IPS DF 19.7 (cell line): ENCODE measurements at regions not wholly inside any gene's neighbourhood (a gene's known extent, or its start where the extent isn't known, plus 50 kb on each side); places are given as distances from the start of the nearest gene placed in this dataset.

Experiments
- DNase-seq: peaks from one replicate; pipeline ENCODE4 v3.0.0-alpha.2; 2013; ENCODE audit warnings: low read depth, low spot score

DNA sequence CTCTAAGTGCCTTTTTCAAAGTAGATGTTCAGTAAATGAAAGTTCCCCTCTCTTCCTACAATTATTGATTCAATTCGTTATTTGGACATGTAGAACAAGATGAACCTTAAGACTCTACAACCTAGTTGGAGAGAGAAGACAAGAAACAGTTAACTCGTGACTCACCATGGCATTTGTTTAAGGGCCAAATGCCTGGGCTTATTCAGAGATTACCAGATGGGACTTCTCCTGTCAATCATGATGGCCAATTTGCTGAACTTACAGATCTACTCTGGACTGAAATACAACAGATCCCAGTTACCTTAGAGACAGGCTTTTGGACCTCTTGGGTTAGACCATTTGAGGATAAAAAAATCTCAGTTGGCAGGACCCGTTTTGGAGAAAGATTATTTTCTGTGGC lies 93.5 kb downstream of the C1orf94 start:
- no peak for DNase-seq

DNA sequence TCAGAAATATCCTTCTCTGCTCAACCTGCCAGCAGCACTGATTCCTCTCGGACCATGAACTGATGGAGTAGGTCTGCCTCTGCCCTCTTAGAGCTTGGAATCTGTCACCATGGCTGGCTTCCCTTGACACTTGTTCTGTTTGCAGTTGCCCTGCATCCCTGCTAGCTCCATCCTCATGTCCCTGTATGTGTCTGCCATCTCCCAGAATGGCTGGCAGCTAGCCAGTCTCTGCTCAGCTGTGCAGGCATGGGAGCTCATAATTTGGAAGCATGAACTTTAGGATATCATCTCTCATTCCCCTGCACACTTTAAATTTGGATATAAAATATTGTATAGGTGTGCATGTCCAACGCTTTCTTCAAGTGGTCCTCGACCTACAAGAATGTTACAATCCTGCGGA lies 95.4 kb downstream of the C1orf94 start:
- no peak for DNase-seq

GRCh38 chr1:34275150-34275549 lies 98.4 kb downstream of the C1orf94 start:
- no peak for DNase-seq

- no peak for DNase-seq
Measured at GRCh38 chr1:34276606-34277005, 99.9 kb downstream of the C1orf94 start.

DNA sequence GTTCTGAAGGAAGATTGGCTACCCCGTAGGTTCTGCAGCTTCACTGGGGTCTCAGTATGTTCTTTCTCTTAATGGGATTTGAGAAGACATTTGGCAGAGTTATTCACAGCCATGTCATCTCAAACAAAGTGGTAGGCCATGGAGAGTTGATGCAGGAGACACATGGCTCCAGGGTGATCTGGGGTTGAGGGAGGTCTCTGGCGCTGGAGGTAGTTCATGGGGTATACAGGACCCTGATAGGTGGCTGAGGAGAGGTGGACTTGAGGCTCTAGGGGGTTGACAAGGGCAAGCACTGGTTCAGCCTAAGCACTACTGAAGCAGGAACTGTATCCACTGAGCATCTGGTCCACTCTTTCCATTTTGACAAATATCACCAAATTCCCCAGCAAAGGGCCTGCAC lies 100.4 kb downstream of the C1orf94 start:
- DNase-seq, result no peak

DNA sequence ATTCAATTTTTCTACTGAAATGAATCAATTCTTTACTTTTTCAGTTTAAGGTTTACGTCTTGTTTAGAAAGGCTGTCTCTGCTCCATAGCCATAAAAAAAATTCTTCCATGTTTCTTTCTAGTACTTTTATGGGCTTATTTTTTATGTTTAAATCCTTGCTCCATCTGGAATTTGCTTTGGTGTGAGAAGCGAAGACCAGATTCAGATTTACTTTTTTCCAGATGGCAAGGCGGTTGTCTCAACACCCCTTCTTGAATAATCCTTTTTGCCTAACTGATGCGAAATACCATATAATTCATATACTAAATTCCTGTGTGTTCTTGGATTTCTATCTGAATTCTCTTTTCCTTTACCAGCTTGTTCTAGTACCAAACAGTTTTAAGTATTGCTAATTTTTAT lies 101.5 kb downstream of the C1orf94 start:
- no peak for DNase-seq

GRCh38 chr1:34279971-34280370 lies 103.3 kb downstream of the C1orf94 start:
- DNase-seq, result no peak

DNA sequence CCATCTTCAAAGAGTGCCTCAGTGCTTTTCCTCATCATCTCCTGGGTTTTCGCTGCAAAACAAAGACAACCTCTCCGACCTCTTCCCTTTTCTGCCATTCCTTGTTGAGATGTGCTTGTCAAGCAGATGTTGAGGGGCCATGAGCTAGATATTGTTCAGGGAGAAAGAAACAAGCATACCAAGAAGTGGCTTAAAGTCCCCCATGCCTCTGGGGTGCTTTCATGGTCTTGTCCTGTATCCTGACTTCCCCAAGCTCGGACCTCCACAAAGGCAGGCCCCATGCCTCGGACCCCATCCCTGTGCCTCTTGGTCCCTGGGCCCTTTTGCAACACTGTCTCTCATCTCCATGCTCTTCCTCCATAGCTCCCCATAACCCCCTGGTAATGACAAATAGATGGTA lies 103.8 kb downstream of the C1orf94 start:
- no peak for DNase-seq

DNA sequence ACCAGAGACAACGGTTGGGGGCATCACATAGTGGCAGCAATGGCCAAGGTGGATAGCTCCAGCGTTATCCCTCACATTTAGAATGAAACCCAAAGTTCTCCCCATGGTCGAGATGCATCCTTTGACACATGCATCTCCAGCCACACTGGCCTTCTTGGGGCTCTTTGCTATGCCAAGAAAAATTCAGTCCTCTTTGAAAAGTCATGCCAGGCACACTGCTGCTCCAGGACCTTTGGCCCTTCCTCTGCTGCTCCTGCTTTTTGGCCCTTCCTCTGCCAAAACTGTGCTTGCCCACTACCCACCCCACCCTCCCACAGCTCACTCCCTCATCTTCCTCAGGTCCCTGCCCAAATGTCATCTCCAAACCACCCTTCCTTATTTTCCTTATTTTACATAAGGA lies 106.4 kb downstream of the C1orf94 start:
- no peak for DNase-seq

GRCh38 chr1:34286511-34286910 lies 109.8 kb downstream of the C1orf94 start:
- DNase-seq, result no peak

DNA sequence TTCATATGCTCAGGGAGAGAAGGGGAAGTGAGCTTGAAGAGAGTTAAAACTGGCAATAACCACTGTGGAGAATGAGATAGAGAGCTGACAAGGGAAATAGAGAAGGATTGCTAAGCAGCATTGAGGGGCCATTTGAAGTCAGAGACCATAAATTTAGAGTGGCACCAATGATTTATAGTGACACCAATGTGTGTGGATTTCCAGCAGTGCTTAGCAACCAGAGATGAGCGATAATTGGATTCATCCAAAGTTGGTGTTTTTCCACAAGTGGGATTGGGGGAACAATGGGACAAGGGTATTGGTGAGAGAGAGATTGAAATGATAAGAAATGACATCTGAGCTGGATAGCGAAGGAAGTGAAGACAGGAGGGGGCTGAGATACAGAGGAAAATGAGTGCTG lies 114.1 kb downstream of the C1orf94 start:
- no peak for DNase-seq

DNA sequence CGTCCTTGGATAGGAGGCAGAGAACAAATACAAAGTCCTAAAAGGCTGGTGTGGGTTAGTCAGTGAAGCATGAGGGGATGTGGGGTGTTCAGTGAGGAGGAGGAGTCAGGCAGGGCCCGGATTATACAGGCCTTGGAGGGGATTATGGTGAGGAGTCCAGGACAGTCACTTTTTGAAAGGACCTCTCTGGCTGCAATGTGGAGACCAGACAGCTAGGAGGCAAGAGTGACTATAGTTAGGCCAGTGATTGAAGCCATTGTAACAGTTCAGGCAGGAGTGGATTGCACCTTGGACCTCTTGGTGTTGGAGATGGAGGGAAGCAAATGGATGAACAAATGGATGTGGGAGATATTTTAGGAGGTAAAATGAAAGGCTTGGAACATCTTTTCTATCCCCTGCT lies 115.8 kb downstream of the C1orf94 start:
- no peak for DNase-seq

DNA sequence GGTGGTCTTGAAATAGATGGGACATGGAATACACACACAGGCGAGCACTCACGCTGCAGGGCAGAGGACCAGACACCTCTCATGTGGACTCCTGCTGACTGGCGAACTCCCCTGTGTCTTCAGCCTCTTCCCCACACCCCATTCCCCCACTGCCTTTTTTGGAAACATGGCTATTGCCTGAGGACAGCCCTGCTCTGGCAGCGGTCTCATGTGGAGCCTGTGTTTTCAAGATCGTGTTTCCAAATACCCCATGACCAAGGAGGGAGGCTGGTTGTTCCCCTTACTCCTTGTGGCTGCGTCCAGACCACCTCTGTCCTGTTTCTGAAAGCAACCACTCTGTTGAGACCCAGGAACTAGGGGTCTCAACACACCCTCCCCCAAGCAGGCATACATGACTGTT lies 119.4 kb downstream of the C1orf94 start:
- DNase-seq, result no peak

DNA sequence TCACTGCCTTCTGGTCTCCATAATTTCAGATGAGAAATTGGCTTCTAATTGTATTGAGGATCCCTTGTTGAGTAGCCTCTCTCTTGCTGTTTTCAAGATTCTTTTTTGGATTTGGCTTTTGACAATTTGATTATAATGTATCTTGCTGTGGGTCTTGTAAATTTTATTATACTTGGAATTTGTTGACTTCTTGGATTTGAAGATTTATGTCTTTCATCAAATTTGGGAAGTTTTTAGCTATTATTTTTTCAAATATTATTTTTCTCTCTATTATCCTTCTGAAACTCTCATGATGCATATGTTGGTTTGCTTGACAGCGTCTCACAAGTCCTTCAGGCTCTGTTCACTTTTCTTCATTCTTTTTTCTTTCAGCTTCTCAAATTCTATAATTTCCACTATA lies 126.1 kb downstream of the C1orf94 start:
- DNase-seq, result no peak

GRCh38 chr1:34303218-34303617 lies 126.5 kb downstream of the C1orf94 start:
- no peak for DNase-seq

DNA sequence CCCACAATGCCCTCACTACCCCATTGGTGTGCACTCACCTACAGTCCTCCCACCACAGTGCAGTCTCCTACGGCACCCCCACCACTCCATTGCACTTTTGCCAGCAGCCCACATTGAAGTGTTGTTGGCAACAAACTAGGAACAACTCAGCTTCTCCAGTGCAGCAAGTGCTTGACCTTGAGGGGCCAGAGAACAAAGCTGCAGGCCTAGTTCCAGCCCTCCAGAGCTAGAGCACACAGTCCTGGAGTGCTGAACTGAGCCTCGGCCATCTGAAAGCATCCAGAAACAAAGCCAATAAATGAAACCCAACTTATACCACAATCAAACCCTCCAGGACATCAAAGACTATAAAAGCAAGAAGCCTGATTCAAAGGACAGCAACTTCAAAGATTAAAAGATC lies 129.9 kb downstream of the C1orf94 start:
- no peak for DNase-seq

DNA sequence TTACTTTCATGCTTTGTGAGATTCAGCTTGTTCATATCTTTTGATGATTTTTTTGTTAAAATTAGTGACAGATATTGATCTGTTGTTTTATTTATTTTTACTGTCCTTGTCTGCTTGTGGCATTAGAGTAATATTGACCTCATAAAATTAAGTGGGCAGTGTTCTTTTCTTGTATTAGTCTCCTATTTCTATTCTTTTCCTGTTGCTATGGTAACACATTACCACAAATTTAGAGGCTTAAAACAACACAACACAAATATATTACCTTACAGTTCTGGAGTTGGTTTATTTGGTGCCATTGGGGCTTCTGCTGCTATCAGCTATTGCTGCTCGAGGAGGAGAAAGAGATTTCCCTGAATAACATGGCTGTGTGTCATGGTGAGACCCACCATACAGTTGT lies 135.7 kb downstream of the C1orf94 start:
- DNase-seq, result no peak

DNA sequence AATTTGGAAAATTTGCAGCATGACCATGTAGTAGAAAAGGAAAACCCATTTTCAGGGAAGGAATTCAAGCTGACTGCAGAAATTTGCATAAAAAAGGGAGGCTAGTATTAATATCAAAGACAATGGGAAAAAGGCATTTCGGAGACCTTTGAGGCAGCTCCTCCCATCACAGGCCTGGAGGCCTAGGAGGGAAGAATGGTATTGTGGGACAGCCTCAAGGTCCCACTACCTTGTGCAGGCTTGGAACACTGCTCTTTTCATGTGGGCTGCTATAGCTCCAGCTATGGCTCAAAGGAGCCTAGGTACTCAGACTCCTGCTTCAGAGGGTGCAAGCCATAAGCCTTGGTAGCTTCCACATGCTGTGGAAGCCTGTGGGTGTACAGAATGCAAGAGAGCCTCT lies 139.3 kb downstream of the C1orf94 start:
- no peak for DNase-seq

- DNase-seq, result no peak
Measured at GRCh38 chr1:34316773-34317172, 140.1 kb downstream of the C1orf94 start.

DNA sequence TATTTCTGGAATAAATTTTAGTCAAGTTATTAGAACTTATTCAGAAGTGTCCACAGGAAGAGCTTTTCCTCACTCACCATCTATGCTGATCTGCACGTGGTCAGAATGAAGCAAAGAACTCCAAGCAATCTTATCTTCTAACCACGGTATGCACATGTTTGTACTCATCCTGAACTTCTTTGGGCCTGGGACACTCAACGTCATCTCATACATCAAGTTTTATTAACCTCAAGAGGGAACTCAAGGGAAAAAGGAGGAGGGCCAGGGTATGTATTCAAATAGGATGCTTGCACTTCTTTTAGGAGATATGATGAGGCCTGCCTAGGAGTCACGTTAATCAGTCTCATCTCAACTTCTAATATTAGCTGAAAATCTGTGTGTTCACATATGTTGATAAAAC lies 142.5 kb downstream of the C1orf94 start:
- DNase-seq, result no peak

- DNase-seq, result no peak
Measured at GRCh38 chr1:34320053-34320669, 143.5 kb downstream of the C1orf94 start.

DNA sequence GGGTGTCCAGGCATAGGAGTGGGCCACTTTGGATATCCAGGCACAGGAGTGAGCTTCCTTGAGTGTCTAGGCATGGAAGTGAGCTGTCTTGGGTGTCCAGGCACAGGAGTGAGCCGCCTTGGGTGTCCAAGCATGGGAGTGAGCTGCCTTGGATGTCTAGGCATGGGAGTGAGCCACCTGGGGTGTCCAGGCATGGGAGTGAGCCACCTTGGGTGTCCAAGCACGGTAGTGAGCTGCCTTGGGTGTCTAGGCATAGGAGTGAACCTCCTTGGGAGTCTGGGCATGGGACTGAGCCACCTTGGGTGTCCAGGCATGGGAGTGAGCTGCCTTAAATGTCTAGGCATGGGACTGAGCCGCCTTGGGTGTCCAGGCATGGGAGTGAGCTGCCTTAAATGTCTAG lies 146.3 kb downstream of the C1orf94 start:
- DNase-seq, result no peak

- no peak for DNase-seq
Measured at GRCh38 chr1:34324879-34325440, 148.3 kb downstream of the C1orf94 start.

DNA sequence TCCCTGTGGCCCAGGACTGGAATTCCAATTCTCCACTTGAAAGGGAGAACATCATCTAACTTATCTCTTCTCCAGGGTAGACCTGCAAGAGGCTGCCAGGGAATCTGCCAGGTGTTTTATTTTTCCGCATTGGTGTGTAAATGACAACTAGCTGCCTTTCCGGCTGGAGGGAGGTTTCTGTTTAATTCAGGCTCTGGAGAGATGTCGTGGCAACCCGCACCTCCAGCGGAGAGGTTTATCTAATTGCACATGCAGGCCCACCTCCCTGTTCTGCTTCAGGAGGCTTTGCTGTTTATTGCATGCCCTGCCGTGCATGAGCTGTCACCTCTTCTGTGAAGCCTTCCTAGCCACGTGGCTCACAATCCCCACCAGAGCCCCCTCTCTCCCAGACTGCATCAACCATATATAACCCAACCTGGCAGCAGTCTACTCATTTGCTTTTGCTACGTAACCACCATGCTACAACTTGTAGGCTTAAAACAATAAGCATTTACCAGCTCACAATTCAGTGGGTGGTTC lies 151.6 kb downstream of the C1orf94 start:
- DNase-seq, result no peak
